ENCODE measurements at regions not wholly inside any gene's neighbourhood (a gene's known extent, or its start where the extent isn't known, plus 50 kb on each side); places are given as distances from the start of the nearest gene placed in this dataset.

GRCh38 chr7:38086857-38087256 lies 91.2 kb upstream of the STARD3NL start:
- Histone ChIP-seq H3K27me3 (ENCODE audit: control insufficient read depth in 3 of 3, insufficient read depth in 3 of 3, low read depth in 1 of 3, low read length in 3 of 3) (no peaks in the 10 kb centered on the region), H4K91ac (ENCODE audit: low read depth, low read length, poor library complexity) (no peak overlapping the region), H3K14ac (ENCODE audit: low read length) (no peak overlapping the region), H4K8ac (ENCODE audit: low read depth, low read length) (no peak overlapping the region), H2BK120ac (ENCODE audit: low read depth, low read length) (no peak overlapping the region), H3K4me3 (ENCODE audit: low read length in 2 of 2) (no peak overlapping the region), H3K9me3 (replicated peaks in 1 of 2; ENCODE audit: control insufficient read depth in 2 of 2, insufficient read depth in 1 of 2, low read depth in 1 of 2, low read length in 2 of 2) (no peaks in the 10 kb centered on the region), H3K36me3 (replicated peaks in 1 of 2; ENCODE audit: control insufficient read depth in 2 of 2, insufficient read depth in 2 of 2, low read length in 2 of 2) (no peaks in the 10 kb centered on the region), H2AFZ (ENCODE audit: low read length) (no peak overlapping the region), H2BK5ac (ENCODE audit: low read length) (no peak overlapping the region), H2BK12ac (ENCODE audit: low read length) (no peak overlapping the region), H3K4me1 (ENCODE audit: control insufficient read depth in 2 of 2, insufficient read depth in 1 of 2, low read depth in 1 of 2, low read length in 2 of 2) (no peaks in the 10 kb centered on the region), H2BK15ac (ENCODE audit: low read length) (no peak overlapping the region), H3K79me1 (ENCODE audit: low read depth, low read length) (no peaks in the 10 kb centered on the region), H3K4me2 (ENCODE audit: insufficient read depth, low read length, poor library complexity, severe bottlenecking) (no peak overlapping the region), H3K27ac (replicated peaks; ENCODE audit: low read length) (no peak overlapping the region), H3K18ac (ENCODE audit: low read length) (no peak overlapping the region), H3K9ac (ENCODE audit: low read depth, low read length, poor library complexity) (no peak overlapping the region), H3K23ac (ENCODE audit: low read depth, low read length, poor library complexity) (no peak overlapping the region), H2AK5ac (ENCODE audit: low read depth, low read length) (no peak overlapping the region), H3K4ac (ENCODE audit: low read length) (no peak overlapping the region)
- no peak for DNase-seq (ENCODE audit: low spot score)

GRCh38 chr7:38102507-38102906 lies 75.5 kb upstream of the STARD3NL start:
- no peak overlapping the region for H2BK12ac ChIP-seq (ENCODE audit: low read length)
- no peak overlapping the region for H4K8ac ChIP-seq (ENCODE audit: low read depth, low read length)
- H3K36me3 ChIP-seq (replicated peaks in 1 of 2; ENCODE audit: control insufficient read depth in 2 of 2, insufficient read depth in 2 of 2, low read length in 2 of 2): no peaks in the 10 kb centered on the region
- H3K9me3 ChIP-seq (replicated peaks in 1 of 2; ENCODE audit: control insufficient read depth in 2 of 2, insufficient read depth in 1 of 2, low read depth in 1 of 2, low read length in 2 of 2): peaks cover 0 to 3% of the 10 kb centered on the region in 2 donors
- H3K79me1 ChIP-seq (ENCODE audit: low read depth, low read length): no peaks in the 10 kb centered on the region
- H3K9ac ChIP-seq (ENCODE audit: low read depth, low read length, poor library complexity): no peak overlapping the region
- no peak overlapping the region for H4K91ac ChIP-seq (ENCODE audit: low read depth, low read length, poor library complexity)
- no peaks in the 10 kb centered on the region for H3K4me1 ChIP-seq (ENCODE audit: control insufficient read depth in 2 of 2, insufficient read depth in 1 of 2, low read depth in 1 of 2, low read length in 2 of 2)
- no peak overlapping the region for H3K14ac ChIP-seq (ENCODE audit: low read length)
- DNase-seq (ENCODE audit: low spot score): no peak
- WGBS, 2 donors (ENCODE audit: extremely low coverage in 2 of 2, insufficient read length in 2 of 2, insufficient replicate concordance in 1 of 2): no CpG with 5 or more reads among the region's 1 CpG
- H2BK120ac ChIP-seq (ENCODE audit: low read depth, low read length): no peak overlapping the region
- H2AK5ac ChIP-seq (ENCODE audit: low read depth, low read length): no peak overlapping the region
- H2AFZ ChIP-seq (ENCODE audit: low read length): no peak overlapping the region
- H3K27me3 ChIP-seq (ENCODE audit: control insufficient read depth in 3 of 3, insufficient read depth in 3 of 3, low read depth in 1 of 3, low read length in 3 of 3): no peaks in the 10 kb centered on the region
- no peak overlapping the region for H3K23ac ChIP-seq (ENCODE audit: low read depth, low read length, poor library complexity)
- no peak overlapping the region for H3K18ac ChIP-seq (ENCODE audit: low read length)
- H2BK5ac ChIP-seq (ENCODE audit: low read length): no peak overlapping the region
- H3K4me2 ChIP-seq (ENCODE audit: insufficient read depth, low read length, poor library complexity, severe bottlenecking): no peak overlapping the region
- H2BK15ac ChIP-seq (ENCODE audit: low read length): no peak overlapping the region
- no peak overlapping the region for H3K4me3 ChIP-seq (ENCODE audit: low read length in 2 of 2)
- no peak overlapping the region for H3K4ac ChIP-seq (ENCODE audit: low read length)
- no peak overlapping the region for H3K27ac ChIP-seq (replicated peaks; ENCODE audit: low read length)

- Histone ChIP-seq H4K8ac (ENCODE audit: low read depth, low read length) (no peak overlapping the region), H3K18ac (ENCODE audit: low read length) (no peak overlapping the region), H3K4me3 (ENCODE audit: low read length in 2 of 2) (no peak overlapping the region), H3K14ac (ENCODE audit: low read length) (no peak overlapping the region), H2AK5ac (ENCODE audit: low read depth, low read length) (no peak overlapping the region), H3K36me3 (replicated peaks in 1 of 2; ENCODE audit: control insufficient read depth in 2 of 2, insufficient read depth in 2 of 2, low read length in 2 of 2) (no peaks in the 10 kb centered on the region), H3K9ac (ENCODE audit: low read depth, low read length, poor library complexity) (no peak overlapping the region), H3K27ac (replicated peaks; ENCODE audit: low read length) (no peak overlapping the region), H3K9me3 (replicated peaks in 1 of 2; ENCODE audit: control insufficient read depth in 2 of 2, insufficient read depth in 1 of 2, low read depth in 1 of 2, low read length in 2 of 2) (no peaks in the 10 kb centered on the region), H3K27me3 (ENCODE audit: control insufficient read depth in 3 of 3, insufficient read depth in 3 of 3, low read depth in 1 of 3, low read length in 3 of 3) (no peaks in the 10 kb centered on the region), H4K91ac (ENCODE audit: low read depth, low read length, poor library complexity) (no peak overlapping the region), H3K79me1 (ENCODE audit: low read depth, low read length) (no peaks in the 10 kb centered on the region), H2BK12ac (ENCODE audit: low read length) (no peak overlapping the region), H2BK120ac (ENCODE audit: low read depth, low read length) (no peak overlapping the region), H3K23ac (ENCODE audit: low read depth, low read length, poor library complexity) (no peak overlapping the region), H2AFZ (ENCODE audit: low read length) (peak overlapping the region; percentile 43), H2BK15ac (ENCODE audit: low read length) (no peak overlapping the region), H3K4ac (ENCODE audit: low read length) (no peak overlapping the region), H2BK5ac (ENCODE audit: low read length) (no peak overlapping the region), H3K4me2 (ENCODE audit: insufficient read depth, low read length, poor library complexity, severe bottlenecking) (no peak overlapping the region), H3K4me1 (ENCODE audit: control insufficient read depth in 2 of 2, insufficient read depth in 1 of 2, low read depth in 1 of 2, low read length in 2 of 2) (no peaks in the 10 kb centered on the region)
- no CpG with 5 or more reads among the region's 5 CpGs for WGBS, 2 donors (ENCODE audit: extremely low coverage in 2 of 2, insufficient read length in 2 of 2, insufficient replicate concordance in 1 of 2)
- DNase-seq (ENCODE audit: low spot score): peak; percentile 26
Observed at GRCh38 chr7:38105874-38106483, 72.1 kb upstream of the STARD3NL start.

- Histone ChIP-seq H3K36me3 (replicated peaks in 1 of 2; ENCODE audit: control insufficient read depth in 2 of 2, insufficient read depth in 2 of 2, low read length in 2 of 2) (no peaks in the 10 kb centered on the region), H2BK12ac (ENCODE audit: low read length) (no peak overlapping the region), H3K9me3 (replicated peaks in 1 of 2; ENCODE audit: control insufficient read depth in 2 of 2, insufficient read depth in 1 of 2, low read depth in 1 of 2, low read length in 2 of 2) (no peaks in the 10 kb centered on the region), H3K4me3 (ENCODE audit: low read length in 2 of 2) (no peak overlapping the region), H3K18ac (ENCODE audit: low read length) (no peak overlapping the region), H3K4me1 (ENCODE audit: control insufficient read depth in 2 of 2, insufficient read depth in 1 of 2, low read depth in 1 of 2, low read length in 2 of 2) (no peaks in the 10 kb centered on the region), H2BK5ac (ENCODE audit: low read length) (no peak overlapping the region), H3K27ac (replicated peaks; ENCODE audit: low read length) (no peak overlapping the region), H3K4me2 (ENCODE audit: insufficient read depth, low read length, poor library complexity, severe bottlenecking) (no peak overlapping the region), H3K4ac (ENCODE audit: low read length) (no peak overlapping the region), H3K14ac (ENCODE audit: low read length) (no peak overlapping the region), H3K27me3 (ENCODE audit: control insufficient read depth in 3 of 3, insufficient read depth in 3 of 3, low read depth in 1 of 3, low read length in 3 of 3) (no peaks in the 10 kb centered on the region), H2AK5ac (ENCODE audit: low read depth, low read length) (no peak overlapping the region), H2BK15ac (ENCODE audit: low read length) (no peak overlapping the region), H3K79me1 (ENCODE audit: low read depth, low read length) (no peaks in the 10 kb centered on the region), H3K23ac (ENCODE audit: low read depth, low read length, poor library complexity) (no peak overlapping the region), H2AFZ (ENCODE audit: low read length) (no peak overlapping the region), H4K91ac (ENCODE audit: low read depth, low read length, poor library complexity) (no peak overlapping the region), H2BK120ac (ENCODE audit: low read depth, low read length) (no peak overlapping the region), H4K8ac (ENCODE audit: low read depth, low read length) (no peak overlapping the region), H3K9ac (ENCODE audit: low read depth, low read length, poor library complexity) (no peak overlapping the region)
- no CpG with 5 or more reads among the region's 3 CpGs for WGBS, 2 donors (ENCODE audit: extremely low coverage in 2 of 2, insufficient read length in 2 of 2, insufficient replicate concordance in 1 of 2)
- DNase-seq (ENCODE audit: low spot score): peak; percentile 64
Observed at GRCh38 chr7:38107486-38107893, 70.6 kb upstream of the STARD3NL start.

Data from neuronal stem cell (in vitro differentiated cells).